ENCODE measurements at regions not wholly inside any gene's neighbourhood (a gene's known extent, or its start where the extent isn't known, plus 50 kb on each side); places are given as distances from the start of the nearest gene placed in this dataset.
A peak's percentile ranks its signal among the peaks of the same experiment; 100 is the strongest.

DNA sequence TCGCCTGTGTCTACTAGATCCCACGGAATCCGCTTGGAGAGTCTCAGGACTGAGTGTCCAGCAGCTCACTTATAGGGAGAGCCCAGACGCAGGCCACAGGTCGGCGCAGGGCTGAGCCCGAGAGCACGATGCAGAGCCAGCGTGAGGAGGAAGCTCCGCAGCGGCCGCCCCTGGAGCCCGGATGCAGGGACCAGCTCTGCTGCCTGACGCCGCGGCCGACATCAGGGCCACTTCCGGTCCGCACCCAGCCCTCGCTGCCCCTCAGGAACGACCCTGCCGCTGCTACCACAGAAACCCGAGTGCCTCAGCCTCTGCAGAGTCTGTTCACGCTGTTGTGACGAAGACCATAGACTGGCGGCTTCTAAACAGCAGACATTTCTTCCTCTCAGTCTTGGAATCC is 275.8 kb upstream of the PPP2R2D start:
- H3K18ac ChIP-seq (ENCODE audit: low read depth in 1 of 2, low read length in 2 of 2) = no peak overlapping the region
- no peaks in the 10 kb centered on the region for H3K36me3 ChIP-seq (ENCODE audit: control insufficient read depth in 1 of 2, insufficient read depth in 2 of 2, low read depth in 1 of 2, low read length in 2 of 2)
- H3K9me3 ChIP-seq (ENCODE audit: control insufficient read depth, low read length) = peaks cover 4% of the 10 kb centered on the region
- no peak overlapping the region for H4K91ac ChIP-seq (ENCODE audit: low read length)
- no peak overlapping the region for H3K4me3 ChIP-seq (ENCODE audit: insufficient read depth in 1 of 2, low read depth in 1 of 2, low read length in 2 of 2)
- H2BK15ac ChIP-seq (ENCODE audit: low read depth, poor library complexity, severe bottlenecking) = no peak overlapping the region
- 91% methylated on average over 26 of the region's 26 CpGs for WGBS
- no peaks in the 10 kb centered on the region for H3K4me1 ChIP-seq (ENCODE audit: control insufficient read depth, insufficient read depth, low read depth, low read length)
- H2AK5ac ChIP-seq (ENCODE audit: low read length, severe bottlenecking) = no peak overlapping the region
- no peak overlapping the region for H3K4ac ChIP-seq (ENCODE audit: low read depth in 1 of 2, low read length in 2 of 2)
- H3K23ac ChIP-seq (ENCODE audit: low read length in 2 of 2) = no peak overlapping the region
- H2AFZ ChIP-seq (ENCODE audit: low read depth, low read length) = no peak overlapping the region
- H2BK5ac ChIP-seq (ENCODE audit: low read depth, low read length, poor library complexity, severe bottlenecking) = no peak overlapping the region
- H3K4me2 ChIP-seq (ENCODE audit: low read length, poor library complexity, severe bottlenecking) = no peak overlapping the region
- no peaks in the 10 kb centered on the region for H3K79me1 ChIP-seq (replicated peaks; ENCODE audit: low read length, poor library complexity, severe bottlenecking)
- no peak overlapping the region for H3K27ac ChIP-seq (ENCODE audit: low read length, poor library complexity, severe bottlenecking)
- H4K8ac ChIP-seq (ENCODE audit: low read length) = no peak overlapping the region
- no peak overlapping the region for H3K14ac ChIP-seq (ENCODE audit: low read length in 2 of 2)
- H3K27me3 ChIP-seq (ENCODE audit: control insufficient read depth in 1 of 2, insufficient read depth in 1 of 2, low read length in 2 of 2) = no peaks in the 10 kb centered on the region
- no peak overlapping the region for H2BK120ac ChIP-seq (ENCODE audit: low read depth, low read length)
- no peak for DNase-seq
- no peak overlapping the region for H2BK12ac ChIP-seq (ENCODE audit: low read length in 2 of 2)
- H3K9ac ChIP-seq (ENCODE audit: low read length) = no peak overlapping the region

DNA sequence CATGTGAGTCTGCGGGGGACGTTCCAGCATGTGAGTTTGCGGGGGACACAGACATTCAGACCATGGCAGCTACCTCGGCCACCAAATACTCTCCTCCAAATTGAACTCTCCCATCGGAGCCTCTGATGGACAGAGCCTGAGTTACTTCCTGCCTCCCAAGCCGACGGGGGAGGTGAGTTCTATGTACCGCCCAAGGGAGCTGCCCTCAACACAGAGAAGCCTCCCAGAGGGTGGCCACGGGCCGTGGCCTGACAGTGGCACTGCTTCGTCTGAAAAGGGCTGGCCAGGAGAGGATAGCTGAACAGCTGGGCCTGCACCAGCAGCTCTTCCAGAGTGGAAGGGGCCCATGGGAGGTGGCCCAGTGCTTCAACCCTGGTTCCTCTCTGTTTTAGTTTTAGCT is 274.5 kb upstream of the PPP2R2D start:
- Histone ChIP-seq H2AK5ac (ENCODE audit: low read length, severe bottlenecking) (no peak overlapping the region), H3K18ac (ENCODE audit: low read depth in 1 of 2, low read length in 2 of 2) (no peak overlapping the region), H2BK120ac (ENCODE audit: low read depth, low read length) (no peak overlapping the region), H3K79me1 (replicated peaks; ENCODE audit: low read length, poor library complexity, severe bottlenecking) (no peaks in the 10 kb centered on the region), H2BK15ac (ENCODE audit: low read depth, poor library complexity, severe bottlenecking) (no peak overlapping the region), H2AFZ (ENCODE audit: low read depth, low read length) (no peak overlapping the region), H3K27me3 (ENCODE audit: control insufficient read depth in 1 of 2, insufficient read depth in 1 of 2, low read length in 2 of 2) (no peaks in the 10 kb centered on the region), H3K4me1 (ENCODE audit: control insufficient read depth, insufficient read depth, low read depth, low read length) (no peaks in the 10 kb centered on the region), H3K36me3 (ENCODE audit: control insufficient read depth in 1 of 2, insufficient read depth in 2 of 2, low read depth in 1 of 2, low read length in 2 of 2) (no peaks in the 10 kb centered on the region), H3K4me3 (ENCODE audit: insufficient read depth in 1 of 2, low read depth in 1 of 2, low read length in 2 of 2) (no peak overlapping the region), H3K4ac (ENCODE audit: low read depth in 1 of 2, low read length in 2 of 2) (no peak overlapping the region), H3K9ac (ENCODE audit: low read length) (no peak overlapping the region), H3K27ac (ENCODE audit: low read length, poor library complexity, severe bottlenecking) (no peak overlapping the region), H3K4me2 (ENCODE audit: low read length, poor library complexity, severe bottlenecking) (no peak overlapping the region), H4K8ac (ENCODE audit: low read length) (no peak overlapping the region), H2BK12ac (ENCODE audit: low read length in 2 of 2) (no peak overlapping the region), H3K14ac (ENCODE audit: low read length in 2 of 2) (no peak overlapping the region), H3K23ac (ENCODE audit: low read length in 2 of 2) (no peak overlapping the region), H3K9me3 (ENCODE audit: control insufficient read depth, low read length) (peaks cover 4% of the 10 kb centered on the region), H2BK5ac (ENCODE audit: low read depth, low read length, poor library complexity, severe bottlenecking) (no peak overlapping the region), H4K91ac (ENCODE audit: low read length) (no peak overlapping the region)
- 85% methylated on average over 11 of the region's 11 CpGs for WGBS
- DNase-seq = no peak

GRCh38 chr10:131629026-131629770 is 271.6 kb upstream of the PPP2R2D start:
- H3K18ac ChIP-seq (ENCODE audit: low read depth in 1 of 2, low read length in 2 of 2) = no peak overlapping the region
- H2BK120ac ChIP-seq (ENCODE audit: low read depth, low read length) = no peak overlapping the region
- no peak overlapping the region for H2AK5ac ChIP-seq (ENCODE audit: low read length, severe bottlenecking)
- DNase-seq = no peak
- WGBS = 36% methylated on average over 3 of the region's 4 CpGs
- H3K36me3 ChIP-seq (ENCODE audit: control insufficient read depth in 1 of 2, insufficient read depth in 2 of 2, low read depth in 1 of 2, low read length in 2 of 2) = no peaks in the 10 kb centered on the region
- H3K4me3 ChIP-seq (ENCODE audit: insufficient read depth in 1 of 2, low read depth in 1 of 2, low read length in 2 of 2) = no peak overlapping the region
- H4K91ac ChIP-seq (ENCODE audit: low read length) = no peak overlapping the region
- no peaks in the 10 kb centered on the region for H3K27me3 ChIP-seq (ENCODE audit: control insufficient read depth in 1 of 2, insufficient read depth in 1 of 2, low read length in 2 of 2)
- no peak overlapping the region for H3K14ac ChIP-seq (ENCODE audit: low read length in 2 of 2)
- H3K4me2 ChIP-seq (ENCODE audit: low read length, poor library complexity, severe bottlenecking) = no peak overlapping the region
- H2BK12ac ChIP-seq (ENCODE audit: low read length in 2 of 2) = no peak overlapping the region
- H3K9me3 ChIP-seq (ENCODE audit: control insufficient read depth, low read length) = peaks cover 7% of the 10 kb centered on the region
- H2BK5ac ChIP-seq (ENCODE audit: low read depth, low read length, poor library complexity, severe bottlenecking) = no peak overlapping the region
- H3K23ac ChIP-seq (ENCODE audit: low read length in 2 of 2) = no peak overlapping the region
- no peak overlapping the region for H3K9ac ChIP-seq (ENCODE audit: low read length)
- no peaks in the 10 kb centered on the region for H3K79me1 ChIP-seq (replicated peaks; ENCODE audit: low read length, poor library complexity, severe bottlenecking)
- no peak overlapping the region for H2AFZ ChIP-seq (ENCODE audit: low read depth, low read length)
- H3K4me1 ChIP-seq (ENCODE audit: control insufficient read depth, insufficient read depth, low read depth, low read length) = no peaks in the 10 kb centered on the region
- H3K4ac ChIP-seq (ENCODE audit: low read depth in 1 of 2, low read length in 2 of 2) = no peak overlapping the region
- no peak overlapping the region for H4K8ac ChIP-seq (ENCODE audit: low read length)
- no peak overlapping the region for H2BK15ac ChIP-seq (ENCODE audit: low read depth, poor library complexity, severe bottlenecking)
- no peak overlapping the region for H3K27ac ChIP-seq (ENCODE audit: low read length, poor library complexity, severe bottlenecking)

GRCh38 chr10:131630772-131631258 is 270.0 kb upstream of the PPP2R2D start:
- Histone ChIP-seq H3K4me3 (ENCODE audit: insufficient read depth in 1 of 2, low read depth in 1 of 2, low read length in 2 of 2) (no peak overlapping the region), H3K79me1 (replicated peaks; ENCODE audit: low read length, poor library complexity, severe bottlenecking) (no peaks in the 10 kb centered on the region), H2BK120ac (ENCODE audit: low read depth, low read length) (no peak overlapping the region), H3K23ac (ENCODE audit: low read length in 2 of 2) (no peak overlapping the region), H2BK12ac (ENCODE audit: low read length in 2 of 2) (no peak overlapping the region), H3K4me2 (ENCODE audit: low read length, poor library complexity, severe bottlenecking) (no peak overlapping the region), H2BK5ac (ENCODE audit: low read depth, low read length, poor library complexity, severe bottlenecking) (no peak overlapping the region), H3K14ac (ENCODE audit: low read length in 2 of 2) (no peak overlapping the region), H3K4me1 (ENCODE audit: control insufficient read depth, insufficient read depth, low read depth, low read length) (no peaks in the 10 kb centered on the region), H4K91ac (ENCODE audit: low read length) (no peak overlapping the region), H3K36me3 (ENCODE audit: control insufficient read depth in 1 of 2, insufficient read depth in 2 of 2, low read depth in 1 of 2, low read length in 2 of 2) (no peaks in the 10 kb centered on the region), H3K9me3 (ENCODE audit: control insufficient read depth, low read length) (peaks cover 15% of the 10 kb centered on the region), H2AFZ (ENCODE audit: low read depth, low read length) (peak overlapping the region; percentile 19), H3K9ac (ENCODE audit: low read length) (no peak overlapping the region), H3K4ac (ENCODE audit: low read depth in 1 of 2, low read length in 2 of 2) (no peak overlapping the region), H2BK15ac (ENCODE audit: low read depth, poor library complexity, severe bottlenecking) (no peak overlapping the region), H3K27me3 (ENCODE audit: control insufficient read depth in 1 of 2, insufficient read depth in 1 of 2, low read length in 2 of 2) (no peaks in the 10 kb centered on the region), H2AK5ac (ENCODE audit: low read length, severe bottlenecking) (no peak overlapping the region), H3K18ac (ENCODE audit: low read depth in 1 of 2, low read length in 2 of 2) (no peak overlapping the region), H3K27ac (ENCODE audit: low read length, poor library complexity, severe bottlenecking) (no peak overlapping the region), H4K8ac (ENCODE audit: low read length) (no peak overlapping the region)
- DNase-seq = no peak
- WGBS = 70% methylated on average over 7 of the region's 7 CpGs
